ENCODE measurements at regions not wholly inside any gene's neighbourhood (a gene's known extent, or its start where the extent isn't known, plus 50 kb on each side); places are given as distances from the start of the nearest gene placed in this dataset.

DNA sequence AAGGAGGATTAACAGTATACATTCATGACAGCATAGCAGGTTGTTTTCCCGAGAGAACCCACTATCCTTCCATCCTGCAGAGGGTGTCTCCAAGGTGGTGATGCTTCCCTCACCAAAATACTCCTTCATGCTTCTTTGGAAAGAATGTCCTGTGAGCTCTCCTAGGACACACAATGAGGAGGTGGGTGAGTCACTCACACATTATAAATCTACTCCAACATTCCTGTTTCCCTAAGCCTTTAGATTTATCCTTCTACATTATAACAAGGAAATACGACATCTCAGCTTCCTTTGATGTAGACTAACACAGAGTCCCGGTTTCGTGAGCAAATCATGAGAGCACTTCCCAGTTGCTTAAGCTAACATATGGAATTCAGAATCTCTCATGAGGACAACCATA lies 689.7 kb upstream of the CELF2 start:
- no peak for TF ChIP-seq CTCF (conservative IDR thresholded peaks at IDR 0.05; ENCODE audit: control insufficient read depth, insufficient read depth, low read depth, low read length)
- DNase-seq (ENCODE audit: low read depth): peak; percentile 44
- H3K4me3 ChIP-seq (ENCODE audit: control insufficient read depth, low read depth, low read length): no peak overlapping the region

- no peak for DNase-seq (ENCODE audit: low read depth)
- H3K4me3 ChIP-seq (ENCODE audit: control insufficient read depth, low read depth, low read length): no peak overlapping the region
- no peak for TF ChIP-seq CTCF (conservative IDR thresholded peaks at IDR 0.05; ENCODE audit: control insufficient read depth, insufficient read depth, low read depth, low read length)
These were observed 687.3 kb upstream of the CELF2 start for GRCh38 chr10:10330418-10330817.

- no peak for TF ChIP-seq CTCF (conservative IDR thresholded peaks at IDR 0.05; ENCODE audit: control insufficient read depth, insufficient read depth, low read depth, low read length)
These were observed 684.9 kb upstream of the CELF2 start for GRCh38 chr10:10332786-10333185.

DNA sequence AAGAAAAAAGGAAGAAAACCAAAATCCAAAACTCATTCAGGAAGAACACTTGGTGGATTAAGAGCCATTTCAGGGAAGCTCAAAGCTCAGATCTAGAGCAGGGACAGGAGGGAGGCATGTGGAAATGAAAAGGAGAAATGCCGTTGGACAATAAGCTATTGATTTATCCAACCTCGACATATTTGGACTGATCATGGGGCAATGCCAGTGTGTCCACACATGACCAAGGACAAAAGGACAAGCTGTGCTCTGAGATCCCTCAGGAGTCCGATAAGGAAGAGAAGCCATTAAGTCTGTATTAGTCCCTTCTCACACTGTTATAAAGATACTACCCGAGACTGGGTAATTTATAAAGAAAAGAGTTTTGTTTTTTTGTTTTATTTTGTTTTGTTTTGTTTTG lies 684.0 kb upstream of the CELF2 start:
- no peak overlapping the region for H3K4me3 ChIP-seq (ENCODE audit: control insufficient read depth, low read depth, low read length)
- TF ChIP-seq CTCF (conservative IDR thresholded peaks at IDR 0.05; ENCODE audit: control insufficient read depth, insufficient read depth, low read depth, low read length): no peak
- DNase-seq (ENCODE audit: low read depth): no peak

More at GRCh38 chr10:10332786-10333185, 684.9 kb upstream of the CELF2 start:
- H3K4me3 ChIP-seq (ENCODE audit: control insufficient read depth, low read depth, low read length): no peak overlapping the region
- no peak for DNase-seq (ENCODE audit: low read depth)

GRCh38 chr10:10338339-10338738 lies 679.3 kb upstream of the CELF2 start:
- H3K4me3 ChIP-seq (ENCODE audit: control insufficient read depth, low read depth, low read length): no peak overlapping the region
- no peak for TF ChIP-seq CTCF (conservative IDR thresholded peaks at IDR 0.05; ENCODE audit: control insufficient read depth, insufficient read depth, low read depth, low read length)
- DNase-seq (ENCODE audit: low read depth): no peak

- no peak for DNase-seq (ENCODE audit: low read depth)
- no peak overlapping the region for H3K4me3 ChIP-seq (ENCODE audit: control insufficient read depth, low read depth, low read length)
- no peak for TF ChIP-seq CTCF (conservative IDR thresholded peaks at IDR 0.05; ENCODE audit: control insufficient read depth, insufficient read depth, low read depth, low read length)
These were observed 671.1 kb upstream of the CELF2 start for GRCh38 chr10:10346390-10347150.
